ENCODE measurements at regions not wholly inside any gene's neighbourhood (a gene's known extent, or its start where the extent isn't known, plus 50 kb on each side); places are given as distances from the start of the nearest gene placed in this dataset.

DNA sequence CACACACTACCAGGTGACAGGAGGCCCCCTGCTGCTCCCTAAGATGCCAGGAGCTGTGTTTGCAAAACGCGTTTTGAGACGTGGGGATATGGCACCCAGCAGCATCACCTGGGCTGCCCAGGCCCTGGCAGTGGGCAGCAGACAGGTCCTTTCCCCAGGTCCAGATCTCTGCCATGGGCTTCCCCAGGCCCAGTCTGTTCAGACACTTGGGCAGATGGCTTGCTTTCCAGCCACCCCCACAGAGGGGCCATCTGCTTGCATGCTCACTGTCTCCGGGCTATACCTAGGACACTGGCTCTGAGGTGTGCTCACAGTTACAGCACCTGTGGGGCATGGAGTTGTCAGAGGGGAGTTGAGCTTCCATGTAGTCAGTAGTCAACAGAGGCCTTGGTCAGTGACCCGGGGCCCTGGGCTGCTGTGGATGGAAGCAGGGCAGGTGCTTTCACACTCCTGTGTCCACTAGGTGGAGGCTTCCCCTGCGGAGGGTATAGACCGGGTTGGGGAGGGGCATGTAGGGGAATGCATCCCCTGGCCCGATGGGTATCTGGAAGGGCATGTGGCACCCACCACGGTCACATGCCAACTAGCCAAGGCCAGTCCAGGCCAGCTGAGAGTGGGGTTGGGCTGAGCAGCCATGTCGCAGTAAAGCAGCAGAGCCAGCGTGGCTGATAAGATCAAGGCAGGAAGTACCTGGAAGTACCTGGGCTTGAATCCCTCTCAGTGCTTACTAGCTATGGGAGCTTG is 185.4 kb upstream of the SLC24A3 start:
- DNase-seq (ENCODE audit: low spot score) = no peak
- TF ChIP-seq, protein P1, sequence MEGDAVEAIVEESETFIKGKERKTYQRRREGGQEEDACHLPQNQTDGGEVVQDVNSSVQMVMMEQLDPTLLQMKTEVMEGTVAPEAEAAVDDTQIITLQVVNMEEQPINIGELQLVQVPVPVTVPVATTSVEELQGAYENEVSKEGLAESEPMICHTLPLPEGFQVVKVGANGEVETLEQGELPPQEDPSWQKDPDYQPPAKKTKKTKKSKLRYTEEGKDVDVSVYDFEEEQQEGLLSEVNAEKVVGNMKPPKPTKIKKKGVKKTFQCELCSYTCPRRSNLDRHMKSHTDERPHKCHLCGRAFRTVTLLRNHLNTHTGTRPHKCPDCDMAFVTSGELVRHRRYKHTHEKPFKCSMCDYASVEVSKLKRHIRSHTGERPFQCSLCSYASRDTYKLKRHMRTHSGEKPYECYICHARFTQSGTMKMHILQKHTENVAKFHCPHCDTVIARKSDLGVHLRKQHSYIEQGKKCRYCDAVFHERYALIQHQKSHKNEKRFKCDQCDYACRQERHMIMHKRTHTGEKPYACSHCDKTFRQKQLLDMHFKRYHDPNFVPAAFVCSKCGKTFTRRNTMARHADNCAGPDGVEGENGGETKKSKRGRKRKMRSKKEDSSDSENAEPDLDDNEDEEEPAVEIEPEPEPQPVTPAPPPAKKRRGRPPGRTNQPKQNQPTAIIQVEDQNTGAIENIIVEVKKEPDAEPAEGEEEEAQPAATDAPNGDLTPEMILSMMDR (IDR thresholded peaks at IDR 0.05; ENCODE audit: extremely low read depth, missing control alignments) = no peak

DNA sequence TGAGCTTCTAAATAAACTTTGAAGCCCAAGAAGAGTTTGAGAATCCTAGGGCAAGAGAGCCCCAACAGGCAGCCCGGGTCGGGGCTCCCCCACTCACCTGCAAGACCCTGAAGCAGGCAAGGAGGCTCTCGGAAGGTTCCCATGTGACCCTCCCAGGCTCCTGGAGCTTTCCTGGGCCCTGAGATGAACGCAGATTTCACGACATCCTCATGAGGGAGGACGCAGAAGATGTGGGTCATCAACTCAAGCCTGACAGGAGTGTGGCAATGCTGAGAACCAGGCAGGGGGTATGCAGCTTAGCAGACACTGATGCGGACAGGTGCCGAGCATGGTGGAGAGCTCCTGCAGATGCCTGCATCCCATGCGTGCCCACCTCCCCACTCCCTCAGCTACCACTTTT is 184.5 kb upstream of the SLC24A3 start:
- TF ChIP-seq, protein P1 (IDR thresholded peaks at IDR 0.05; ENCODE audit: extremely low read depth, missing control alignments) = no peak
- DNase-seq (ENCODE audit: low spot score) = no peak

DNA sequence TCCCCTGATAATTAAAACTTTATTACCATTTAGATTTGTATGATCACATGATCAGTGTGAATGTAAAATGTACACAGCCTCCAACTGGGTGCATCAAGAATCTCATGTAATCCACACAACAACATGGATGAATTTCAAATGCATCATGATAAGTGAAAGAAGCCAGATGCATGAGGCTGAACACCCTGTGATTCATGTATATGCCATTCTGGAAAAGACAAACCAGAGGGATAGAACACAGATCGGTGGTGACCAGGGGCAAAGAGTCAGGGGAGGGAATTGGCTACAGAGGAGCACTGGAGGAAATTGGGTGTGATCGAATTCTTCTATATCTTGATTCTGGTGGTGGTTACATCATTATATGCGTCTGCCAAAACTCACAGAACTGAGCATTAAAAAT is 170.7 kb upstream of the SLC24A3 start:
- TF ChIP-seq, protein P1 (IDR thresholded peaks at IDR 0.05; ENCODE audit: extremely low read depth, missing control alignments) = no peak
- DNase-seq (ENCODE audit: low spot score) = no peak

DNA sequence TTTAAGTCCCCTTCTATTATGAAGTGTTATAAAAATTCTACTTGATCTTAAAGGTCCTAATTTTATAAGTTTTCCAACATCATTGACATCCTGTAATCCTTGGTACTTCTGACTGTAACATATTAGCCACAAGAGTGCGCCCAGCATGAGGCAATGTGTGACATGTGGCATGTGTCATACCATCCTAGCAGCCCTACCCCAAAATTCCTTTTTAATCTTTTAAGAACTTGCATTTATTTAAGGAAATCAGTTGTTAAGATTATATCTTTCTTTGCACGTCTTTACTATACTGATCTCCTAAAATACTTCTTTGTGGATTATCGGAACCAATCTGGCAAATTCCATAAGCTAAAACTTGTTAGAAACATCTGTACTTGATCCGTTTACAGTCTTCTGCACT is 167.1 kb upstream of the SLC24A3 start:
- no peak for DNase-seq (ENCODE audit: low spot score)
- TF ChIP-seq, protein P1 (IDR thresholded peaks at IDR 0.05; ENCODE audit: extremely low read depth, missing control alignments) = no peak

DNA sequence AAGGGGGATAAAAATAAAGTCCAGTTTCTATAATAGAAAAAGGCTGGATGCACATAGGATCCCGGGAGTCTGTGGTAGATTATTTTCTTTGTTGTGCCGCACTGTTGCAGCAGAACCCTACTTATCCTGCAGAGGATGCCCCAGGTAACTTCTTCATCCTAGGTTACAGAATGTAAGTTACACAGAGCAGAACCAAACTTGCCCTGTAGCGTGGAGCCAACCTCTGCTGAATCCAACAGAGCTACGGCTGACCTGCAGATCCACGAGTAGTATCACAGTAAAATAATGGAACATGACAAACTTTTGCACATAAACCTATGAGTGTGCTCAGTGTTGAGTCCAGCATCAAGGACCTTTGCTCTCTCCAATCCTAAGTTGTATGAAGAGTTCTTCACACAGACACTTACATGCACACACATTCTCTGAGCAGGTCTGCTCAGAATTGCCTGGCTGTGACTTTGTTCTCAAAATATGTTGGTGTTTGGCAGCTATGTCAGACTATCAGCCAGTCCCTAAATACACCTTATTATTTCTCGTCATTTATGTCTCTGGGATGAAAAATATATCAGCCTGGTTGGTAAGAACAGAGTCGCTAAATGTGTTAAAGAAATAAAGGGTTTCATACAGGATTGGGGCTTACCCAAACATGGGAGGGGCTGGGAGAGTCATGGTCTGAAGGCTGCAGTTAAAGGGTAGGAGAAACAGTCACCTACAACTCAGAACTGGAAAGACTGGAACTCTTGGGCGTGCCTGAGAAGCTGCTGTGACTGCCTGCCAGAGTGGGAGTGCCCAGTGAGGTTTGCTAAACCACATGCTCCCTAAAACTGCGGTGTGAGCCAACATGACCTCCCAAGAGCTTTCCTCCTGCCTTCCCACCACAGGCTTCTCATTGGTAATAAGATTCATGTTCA is 165.1 kb upstream of the SLC24A3 start:
- no peak for DNase-seq (ENCODE audit: low spot score)
- TF ChIP-seq, protein P1 (IDR thresholded peaks at IDR 0.05; ENCODE audit: extremely low read depth, missing control alignments) = no peak

DNA sequence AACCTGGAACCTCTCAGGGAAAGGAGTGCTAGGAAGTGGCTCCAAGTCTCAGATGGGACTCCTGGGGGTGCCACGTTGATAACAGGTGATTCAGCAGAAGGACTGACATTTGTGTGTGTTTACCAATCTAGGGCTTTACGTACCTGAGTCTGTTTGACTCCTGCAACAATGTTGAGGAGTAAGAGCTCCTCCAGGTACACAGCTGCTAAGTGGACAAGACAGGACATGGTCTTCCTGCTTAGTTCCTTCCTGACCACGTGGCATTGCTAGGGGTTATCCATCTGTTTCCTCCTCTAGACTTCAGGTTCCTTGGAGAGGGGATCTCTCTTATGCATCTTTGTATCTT is 164.5 kb upstream of the SLC24A3 start:
- TF ChIP-seq, protein P1 (IDR thresholded peaks at IDR 0.05; ENCODE audit: extremely low read depth, missing control alignments) = no peak
- DNase-seq (ENCODE audit: low spot score) = no peak

DNA sequence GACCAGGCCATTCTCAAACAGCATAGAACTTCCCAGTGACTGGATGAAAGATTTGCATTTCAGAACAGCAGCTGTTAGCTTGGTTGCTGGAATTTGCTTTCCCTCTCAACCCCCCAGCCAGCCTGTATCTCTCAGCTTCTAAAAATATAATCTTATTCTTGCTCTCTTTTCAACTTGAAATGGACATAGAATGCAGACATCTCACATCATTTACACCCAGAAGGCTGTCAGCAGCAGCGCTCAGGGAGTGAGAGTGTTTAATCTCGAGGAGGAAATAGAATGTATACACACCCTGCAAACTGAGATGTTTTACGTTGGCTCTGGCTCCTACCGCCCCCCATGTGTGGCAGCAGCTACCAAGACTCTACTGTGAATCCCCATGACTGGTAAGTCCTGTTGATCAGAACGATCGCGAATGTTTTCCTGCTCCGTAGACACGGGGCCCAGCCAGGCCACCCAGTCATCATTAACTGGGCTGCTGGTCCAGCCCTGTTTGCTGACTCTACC is 163.4 kb upstream of the SLC24A3 start:
- DNase-seq (ENCODE audit: low spot score) = no peak
- TF ChIP-seq, protein P1 (IDR thresholded peaks at IDR 0.05; ENCODE audit: extremely low read depth, missing control alignments) = no peak

Measured in GM20000 (cell line).